HG03025 (cell line): ENCODE measurements at regions not wholly inside any gene's neighbourhood (a gene's known extent, or its start where the extent isn't known, plus 50 kb on each side); places are given as distances from the start of the nearest gene placed in this dataset.
"Not testable (repeated sequence)": the region's sequence is repeated elsewhere in the genome, so short reads cannot be mapped to it uniquely, and the experiment has no call there.

Experiments used
- ATAC-seq: cut with Tn5 transposase; IDR thresholded peaks from one replicate; pipeline ENCODE4 v1.9.1; 2021; ENCODE audit warnings: mild to moderate bottlenecking, moderate library complexity; ENCODE audit not compliant: unreplicated experiment, low FRiP score

GRCh38 chr13:70817576-70817975 is 709.3 kb upstream of the KLHL1 start:
- ATAC-seq = no peak

GRCh38 chr13:70816853-70817252 is 708.6 kb upstream of the KLHL1 start:
- ATAC-seq = no peak

- ATAC-seq = no peak
Measured at GRCh38 chr13:70814684-70815083, 706.4 kb upstream of the KLHL1 start.

- no peak for ATAC-seq
Measured at GRCh38 chr13:70812481-70812880, 704.2 kb upstream of the KLHL1 start.

- ATAC-seq = no peak
Measured at GRCh38 chr13:70809588-70809987, 701.3 kb upstream of the KLHL1 start.

- no peak for ATAC-seq
Measured at GRCh38 chr13:70798385-70798784, 690.1 kb upstream of the KLHL1 start.

- ATAC-seq = no peak
Measured at GRCh38 chr13:70795484-70795883, 687.2 kb upstream of the KLHL1 start.

- no peak for ATAC-seq
Measured at GRCh38 chr13:70792121-70792520, 683.9 kb upstream of the KLHL1 start.

GRCh38 chr13:70789751-70790150 is 681.5 kb upstream of the KLHL1 start:
- ATAC-seq = no peak

- ATAC-seq = no peak
Measured at GRCh38 chr13:70788074-70788473, 679.8 kb upstream of the KLHL1 start.

GRCh38 chr13:70784207-70784989 is 676.1 kb upstream of the KLHL1 start:
- no peak for ATAC-seq

- ATAC-seq = no peak
Measured at GRCh38 chr13:70769817-70770216, 661.6 kb upstream of the KLHL1 start.

- no peak for ATAC-seq
Measured at GRCh38 chr13:70758932-70759331, 650.7 kb upstream of the KLHL1 start.

GRCh38 chr13:70756088-70756487 is 647.8 kb upstream of the KLHL1 start:
- no peak for ATAC-seq

- ATAC-seq = no peak
Measured at GRCh38 chr13:70755456-70755855, 647.2 kb upstream of the KLHL1 start.

GRCh38 chr13:70747262-70747661 is 639.0 kb upstream of the KLHL1 start:
- ATAC-seq = no peak

- not testable (repeated sequence) for ATAC-seq
Measured at GRCh38 chr13:70746469-70746868, 638.2 kb upstream of the KLHL1 start.

- ATAC-seq = no peak
Measured at GRCh38 chr13:70736622-70737317, 628.5 kb upstream of the KLHL1 start.

GRCh38 chr13:70732611-70733010 is 624.4 kb upstream of the KLHL1 start:
- no peak for ATAC-seq

- ATAC-seq = no peak
Measured at GRCh38 chr13:70729369-70729768, 621.1 kb upstream of the KLHL1 start.

- no peak for ATAC-seq
Measured at GRCh38 chr13:70723732-70724131, 615.5 kb upstream of the KLHL1 start.

- ATAC-seq = no peak
Measured at GRCh38 chr13:70720386-70720785, 612.1 kb upstream of the KLHL1 start.
